ENCODE measurements at regions not wholly inside any gene's neighbourhood (a gene's known extent, or its start where the extent isn't known, plus 50 kb on each side); places are given as distances from the start of the nearest gene placed in this dataset.

GRCh38 chr20:24063100-24063499 is 74.5 kb upstream of the GGTLC1 start:
- Mint-ChIP-seq H3K4me3 (ENCODE audit: low read depth, unreplicated experiment) (no peak overlapping the region), H3K27ac (ENCODE audit: unreplicated experiment) (no peak overlapping the region), H3K4me1 (ENCODE audit: low read depth, unreplicated experiment) (no peaks in the 10 kb centered on the region), H3K27me3 (ENCODE audit: unreplicated experiment) (peaks cover 19% of the 10 kb centered on the region), H3K9me3 (ENCODE audit: low read depth, unreplicated experiment) (no peaks in the 10 kb centered on the region), H3K36me3 (ENCODE audit: insufficient read depth, unreplicated experiment) (no peaks in the 10 kb centered on the region)
- no peak for DNase-seq
- TF ChIP-seq CTCF (IDR thresholded peaks at IDR 0.05; ENCODE audit: unreplicated experiment), result no peak
- intact Hi-C loops (cut with micrococcal nuclease; ENCODE audit: unreplicated experiment), result no loop called here
- no TSS peak for BruUV-seq (replicated peaks)
- CTCF ChIA-PET, result no interaction called here

GRCh38 chr20:24060851-24061590 is 72.4 kb upstream of the GGTLC1 start:
- no peak for DNase-seq
- intact Hi-C loops (cut with micrococcal nuclease; ENCODE audit: unreplicated experiment), result no loop called here

GRCh38 chr20:24059174-24059573 is 70.6 kb upstream of the GGTLC1 start:
- CTCF ChIA-PET, result no interaction called here
- Mint-ChIP-seq H3K27me3 (ENCODE audit: unreplicated experiment) (no peaks in the 10 kb centered on the region), H3K27ac (ENCODE audit: unreplicated experiment) (no peak overlapping the region), H3K9me3 (ENCODE audit: low read depth, unreplicated experiment) (no peaks in the 10 kb centered on the region), H3K4me1 (ENCODE audit: low read depth, unreplicated experiment) (no peaks in the 10 kb centered on the region), H3K4me3 (ENCODE audit: low read depth, unreplicated experiment) (no peak overlapping the region), H3K36me3 (ENCODE audit: insufficient read depth, unreplicated experiment) (no peaks in the 10 kb centered on the region)
- no TSS peak for BruUV-seq (replicated peaks)
- TF ChIP-seq CTCF (IDR thresholded peaks at IDR 0.05; ENCODE audit: unreplicated experiment), result no peak
- no peak for DNase-seq
- intact Hi-C loops (cut with micrococcal nuclease; ENCODE audit: unreplicated experiment), result no loop called here

More at GRCh38 chr20:24060851-24061590, 72.4 kb upstream of the GGTLC1 start:
- Mint-ChIP-seq H3K4me3 (ENCODE audit: low read depth, unreplicated experiment) (no peak overlapping the region), H3K27me3 (ENCODE audit: unreplicated experiment) (peaks cover 17% of the 10 kb centered on the region), H3K36me3 (ENCODE audit: insufficient read depth, unreplicated experiment) (no peaks in the 10 kb centered on the region), H3K4me1 (ENCODE audit: low read depth, unreplicated experiment) (no peaks in the 10 kb centered on the region), H3K27ac (ENCODE audit: unreplicated experiment) (no peak overlapping the region), H3K9me3 (ENCODE audit: low read depth, unreplicated experiment) (no peaks in the 10 kb centered on the region)
- TF ChIP-seq CTCF (IDR thresholded peaks at IDR 0.05; ENCODE audit: unreplicated experiment), result no peak
- BruUV-seq (replicated peaks), result no TSS peak
- CTCF ChIA-PET, result no interaction called here

DNA sequence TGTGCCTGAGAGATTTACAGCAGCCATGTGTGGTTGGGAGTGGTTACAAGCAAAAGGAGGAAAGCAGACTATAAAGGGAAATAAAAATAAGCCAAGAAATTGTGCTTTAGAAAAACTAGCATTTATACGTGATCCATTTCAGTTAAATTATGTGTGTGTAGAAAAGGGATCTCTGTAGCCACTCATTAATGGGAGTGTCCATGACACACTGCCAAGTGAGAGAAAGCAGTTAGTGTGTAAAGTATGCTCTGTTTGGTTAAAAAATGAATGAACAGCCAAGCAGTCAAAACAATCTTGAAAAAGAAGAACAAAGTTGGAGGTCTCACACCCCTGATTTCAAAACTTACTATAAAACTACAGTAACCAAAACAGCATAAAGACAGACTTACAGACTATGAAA is 67.9 kb upstream of the GGTLC1 start:
- TF ChIP-seq CTCF (IDR thresholded peaks at IDR 0.05; ENCODE audit: unreplicated experiment), result no peak
- Mint-ChIP-seq H3K4me3 (ENCODE audit: low read depth, unreplicated experiment) (no peak overlapping the region), H3K9me3 (ENCODE audit: low read depth, unreplicated experiment) (no peaks in the 10 kb centered on the region), H3K27ac (ENCODE audit: unreplicated experiment) (no peak overlapping the region), H3K36me3 (ENCODE audit: insufficient read depth, unreplicated experiment) (no peaks in the 10 kb centered on the region), H3K4me1 (ENCODE audit: low read depth, unreplicated experiment) (no peaks in the 10 kb centered on the region), H3K27me3 (ENCODE audit: unreplicated experiment) (no peaks in the 10 kb centered on the region)
- CTCF ChIA-PET, result no interaction called here
- intact Hi-C loops (cut with micrococcal nuclease; ENCODE audit: unreplicated experiment), result no loop called here
- no peak for DNase-seq
- BruUV-seq (replicated peaks), result no TSS peak
